OCI-LY7 (cell line): ENCODE measurements at regions not wholly inside any gene's neighbourhood (a gene's known extent, or its start where the extent isn't known, plus 50 kb on each side); places are given as distances from the start of the nearest gene placed in this dataset.
"Not testable (repeated sequence)": the region's sequence is repeated elsewhere in the genome, so short reads cannot be mapped to it uniquely, and the experiment has no call there.

ENCODE experiments used
- BruUV-seq: library from RNA; stranded (reverse); fragments of 400-500 nt; replicated peaks from 2 replicates; lab custom pipeline; 2021; lab: Mats Ljungman, UMichigan
- CTCF ChIA-PET: fragments of 300-600 bp; sonication (Branson Sonifier 250); formaldehyde crosslinking; loops from one replicate; lab custom pipeline; 2022; ENCODE audit warnings: antibody characterized with exemption; ENCODE audit not compliant: unreplicated experiment; lab: Charles Lee
- POLR2A ChIA-PET: fragments of 300-600 bp; sonication (Branson Sonifier 250); formaldehyde crosslinking; loops from one replicate; lab custom pipeline; 2022; ENCODE audit warnings: antibody characterized with exemption; lab: Charles Lee
- DNase-seq: peaks from one replicate; pipeline ENCODE4 v3.0.0-alpha.2; 2015; ENCODE audit warnings: low spot score
- H2AFZ ChIP-seq: fragments of 200-600 bp; sonication (generic), shearing (Covaris generic); 2 replicates; pipeline ENCODE4 v1.6.1; 2014; ENCODE audit warnings: mild to moderate bottlenecking, antibody characterized with exemption, low read length, moderate library complexity
- H3K27ac ChIP-seq: fragments of 200-600 bp; sonication (generic); 2 replicates; pipeline ENCODE4 v1.5.1; 2014; ENCODE audit warnings: mixed run types, low read depth, mild to moderate bottlenecking, moderate library complexity, low read length, inconsistent platforms; ENCODE audit not compliant: poor library complexity, severe bottlenecking
- H3K36me3 ChIP-seq: fragments of 200-600 bp; sonication (generic); 2 replicates; pipeline ENCODE4 v1.6.1; 2014; ENCODE audit warnings: mild to moderate bottlenecking, antibody characterized with exemption, low read length, moderate library complexity, mixed read lengths; ENCODE audit not compliant: insufficient read depth
- H3K4me1 ChIP-seq: fragments of 200-600 bp; sonication (generic); 2 replicates; pipeline ENCODE4 v1.5.1; 2014; ENCODE audit warnings: mild to moderate bottlenecking, low read length; ENCODE audit not compliant: insufficient read depth, poor library complexity, severe bottlenecking
- H3K4me2 ChIP-seq: fragments of 200-600 bp; sonication (generic); 2 replicates; pipeline ENCODE4 v1.6.1; 2014; ENCODE audit warnings: mild to moderate bottlenecking, low read length
- H3K4me3 ChIP-seq: fragments of 200-600 bp; sonication (generic); 2 replicates; pipeline ENCODE4 v1.5.1; 2014; ENCODE audit warnings: mild to moderate bottlenecking, low read depth, low read length; ENCODE audit not compliant: poor library complexity, severe bottlenecking
- H3K79me2 ChIP-seq: fragments of 200-600 bp; sonication (generic); 2 replicates; pipeline ENCODE4 v1.6.1; 2016; ENCODE audit warnings: low read depth, mild to moderate bottlenecking, low read length, moderate library complexity, mixed read lengths; ENCODE audit not compliant: insufficient read depth
- H3K9me2 ChIP-seq: fragments of 200-600 bp; sonication (generic); 2 replicates; pipeline ENCODE4 v1.6.1; 2016; ENCODE audit warnings: mild to moderate bottlenecking, low read length, mixed read lengths; ENCODE audit not compliant: insufficient read depth
- H3K9me3 ChIP-seq: fragments of 200-600 bp; sonication (generic); 2 replicates; pipeline ENCODE4 v1.6.1; 2014; ENCODE audit warnings: mild to moderate bottlenecking, mixed run types, low read length, mixed read lengths
- H4K20me1 ChIP-seq: fragments of 200-600 bp; sonication (generic); 2 replicates; pipeline ENCODE4 v1.6.1; 2014; ENCODE audit warnings: mild to moderate bottlenecking, antibody characterized with exemption, low read length, moderate library complexity, mixed read lengths; ENCODE audit not compliant: insufficient read depth
- CTCF ChIP-seq: fragments of 200-600 bp; sonication (generic); conservative IDR thresholded peaks from 2 replicates; pipeline ENCODE4 v1.5.1; 2014; ENCODE audit warnings: mild to moderate bottlenecking, antibody characterized with exemption, low read length, moderate library complexity, mixed read lengths
- EZH2phosphoT487 ChIP-seq: fragments of 200-600 bp; sonication (generic); IDR thresholded peaks from 2 replicates; pipeline ENCODE4 v1.6.1; 2018; ENCODE audit warnings: low read depth, borderline replicate concordance, mild to moderate bottlenecking, mixed run types, antibody characterized with exemption, low read length, moderate library complexity, mixed read lengths
- intact Hi-C: fragments of 100-400 bp; cut with micrococcal nuclease; formaldehyde crosslinking; loops from one replicate; pipeline ENCODE4 v1.10.0; 2022; ENCODE audit not compliant: unreplicated experiment

- Histone ChIP-seq H3K36me3 (no peaks in the 10 kb centered on the region), H3K9me2 (no peaks in the 10 kb centered on the region), H4K20me1 (no peaks in the 10 kb centered on the region), H3K4me1 (peaks cover 15% of the 10 kb centered on the region), H3K4me3 (no peak overlapping the region), H2AFZ (peak overlapping the region; percentile 28; the same call in 1 of the 2 replicates), H3K79me2 (no peaks in the 10 kb centered on the region), H3K4me2 (peak overlapping the region; percentile 23; the same call in 1 of the 2 replicates), H3K9me3 (no peaks in the 10 kb centered on the region), H3K27ac (no peak overlapping the region)
- no peak for TF ChIP-seq EZH2phosphoT487
- TF ChIP-seq CTCF = peak; percentile 96
- ChIA-PET CTCF (interaction anchor here (1.0 kb wide), 1 partner anchor 31 kb away, joined by 3 read pairs; no protein-coding TSS in a partner anchor), POLR2A (interaction anchor here (0.5 to 1.4 kb wide), 3 partner anchors 14 to 275 kb away, joined by 3 read pairs; no protein-coding TSS in a partner anchor)
- no TSS peak for BruUV-seq
- DNase-seq = peak; percentile 76
- intact Hi-C loops = loop anchor here (1.0 kb wide), 3 partner anchors 93 to 276 kb away; partner anchors contain the start of genes AMIGO2 and PCED1B
Measured at GRCh38 chr12:47307680-47308399, 228.1 kb upstream of the AMIGO2 start.

- peak overlapping the region; percentile 23; the same call in 1 of the 2 replicates for H3K4me2 ChIP-seq
- H3K79me2 ChIP-seq, H3K9me3 ChIP-seq, H3K36me3 ChIP-seq, DNase-seq, H3K4me3 ChIP-seq, H3K9me2 ChIP-seq, H4K20me1 ChIP-seq, H3K27ac ChIP-seq, BruUV-seq: not testable (repeated sequence)
- H3K4me1 ChIP-seq = peaks cover 17% of the 10 kb centered on the region
- H2AFZ ChIP-seq = peak overlapping the region; percentile 28; the same call in 1 of the 2 replicates
- POLR2A ChIA-PET = interaction anchor here (0.5 to 1.4 kb wide), 5 partner anchors 13 to 275 kb away, joined by 3 to 4 read pairs (median 3); no protein-coding TSS in a partner anchor
- intact Hi-C loops = loop anchor here (1.0 kb wide), 3 partner anchors 92 to 275 kb away; partner anchors contain the start of genes AMIGO2 and PCED1B
- CTCF ChIA-PET = interaction anchor here (0.6 to 1.0 kb wide), 2 partner anchors 29 to 31 kb away, joined by 3 to 4 read pairs; no protein-coding TSS in a partner anchor
Measured at GRCh38 chr12:47306773-47307679, 227.3 kb upstream of the AMIGO2 start.

- BruUV-seq = no TSS peak
- no peak overlapping the region for H2AFZ ChIP-seq
- H3K9me2 ChIP-seq = no peaks in the 10 kb centered on the region
- H4K20me1 ChIP-seq = no peaks in the 10 kb centered on the region
- no peak overlapping the region for H3K4me3 ChIP-seq
- no peak for TF ChIP-seq EZH2phosphoT487
- no peak for TF ChIP-seq CTCF
- H3K9me3 ChIP-seq = no peaks in the 10 kb centered on the region
- ChIA-PET POLR2A (interaction anchor here (0.6 to 1.4 kb wide), 4 partner anchors 12 to 90 kb away, joined by 3 to 4 read pairs (median 4); no protein-coding TSS in a partner anchor), CTCF (interaction anchor here (0.6 kb wide), 1 partner anchor 99 kb away, joined by 3 read pairs; no protein-coding TSS in a partner anchor)
- no peaks in the 10 kb centered on the region for H3K36me3 ChIP-seq
- DNase-seq = no peak
- intact Hi-C loops = no loop called here
- peaks cover 21% of the 10 kb centered on the region for H3K4me1 ChIP-seq
- H3K27ac ChIP-seq = no peak overlapping the region
- no peaks in the 10 kb centered on the region for H3K79me2 ChIP-seq
- no peak overlapping the region for H3K4me2 ChIP-seq
Measured at GRCh38 chr12:47306130-47306529, 226.4 kb upstream of the AMIGO2 start.
